ENCODE measurements at regions not wholly inside any gene's neighbourhood (a gene's known extent, or its start where the extent isn't known, plus 50 kb on each side); places are given as distances from the start of the nearest gene placed in this dataset.

GRCh38 chr7:132063800-132064199 lies 507.4 kb upstream of the PODXL start:
- ChIA-PET POLR2A (no interaction called here), CTCF (no interaction called here)
- H3K9me3 Mint-ChIP-seq, result peaks cover 6% of the 10 kb centered on the region
- no peaks in the 10 kb centered on the region for H3K27me3 Mint-ChIP-seq (ENCODE audit: low read depth)
- DNase-seq (ENCODE audit: low spot score) (no peak), ATAC-seq (no peak)
- H3K4me1 Mint-ChIP-seq, result peaks cover 11% of the 10 kb centered on the region; the same call in 1 of the 2 replicates
- no peak overlapping the region for H3K4me3 Mint-ChIP-seq
- H3K36me3 Mint-ChIP-seq, result no peaks in the 10 kb centered on the region
- no peak overlapping the region for H3K27ac Mint-ChIP-seq
- TF ChIP-seq ZNF232 (CRISPR knock-in tag; IDR thresholded peaks at IDR 0.05), result no peak

DNA sequence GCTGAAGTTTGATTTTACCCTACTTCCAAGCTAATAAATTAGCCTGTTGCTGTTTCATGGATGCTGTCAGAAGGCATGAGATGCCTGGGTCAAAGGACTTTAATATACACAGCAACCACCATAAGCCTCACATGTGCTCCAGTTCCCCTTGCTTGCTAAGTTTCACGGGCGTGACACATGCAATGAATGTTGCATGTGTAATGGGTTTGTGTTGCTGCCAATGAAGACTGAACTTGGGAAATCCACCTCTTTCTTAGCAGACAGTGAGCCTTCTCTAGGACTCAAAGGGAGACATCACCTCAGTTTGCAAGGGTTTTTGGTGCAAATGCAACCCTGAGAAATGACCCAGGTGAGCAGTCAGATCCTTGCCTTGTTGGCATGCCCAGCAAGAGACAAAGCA lies 505.5 kb upstream of the PODXL start:
- DNase-seq (ENCODE audit: low spot score), result no peak
- H3K27me3 Mint-ChIP-seq (ENCODE audit: low read depth), result no peaks in the 10 kb centered on the region
- CTCF ChIA-PET, result interaction anchor here (0.5 to 1.1 kb wide), 2 partner anchors 13 to 187 kb away, joined by 3 to 4 read pairs; no protein-coding TSS in a partner anchor

DNA sequence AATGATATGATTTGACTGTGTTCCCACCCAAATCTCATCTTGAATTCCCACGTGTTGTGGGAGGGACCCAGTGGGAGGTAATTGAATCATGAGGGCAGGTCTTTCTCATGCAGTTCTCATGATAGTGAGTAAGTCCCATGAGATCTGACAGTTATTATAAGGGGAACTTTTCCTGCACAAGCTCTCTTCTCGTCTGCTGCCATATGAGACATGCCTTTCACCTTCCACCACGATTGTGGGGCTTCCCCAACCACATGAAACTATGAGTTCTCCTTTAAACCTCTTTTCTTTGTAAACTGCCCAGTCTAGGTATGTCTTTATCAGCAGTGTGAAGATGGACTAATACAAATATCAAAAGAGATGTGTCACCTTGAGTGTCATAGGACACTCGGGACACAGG lies 502.7 kb upstream of the PODXL start:
- no peak for TF ChIP-seq NR2C2 (CRISPR knock-in tag; IDR thresholded peaks at IDR 0.05)
- no peak for TF ChIP-seq KAT7 (CRISPR knock-in tag; IDR thresholded peaks at IDR 0.05; ENCODE audit: borderline replicate concordance)
- no peak for TF ChIP-seq TP53 (CRISPR knock-in tag; IDR thresholded peaks at IDR 0.05)
- TF ChIP-seq NR1H2 (CRISPR knock-in tag; IDR thresholded peaks at IDR 0.05), result no peak
- no peak for TF ChIP-seq ZNF317 (CRISPR knock-in tag; IDR thresholded peaks at IDR 0.05; ENCODE audit: borderline replicate concordance, low read depth)
- TF ChIP-seq FOXJ3 (CRISPR knock-in tag; IDR thresholded peaks at IDR 0.05; ENCODE audit: borderline replicate concordance), result no peak
- TF ChIP-seq, protein P1, sequence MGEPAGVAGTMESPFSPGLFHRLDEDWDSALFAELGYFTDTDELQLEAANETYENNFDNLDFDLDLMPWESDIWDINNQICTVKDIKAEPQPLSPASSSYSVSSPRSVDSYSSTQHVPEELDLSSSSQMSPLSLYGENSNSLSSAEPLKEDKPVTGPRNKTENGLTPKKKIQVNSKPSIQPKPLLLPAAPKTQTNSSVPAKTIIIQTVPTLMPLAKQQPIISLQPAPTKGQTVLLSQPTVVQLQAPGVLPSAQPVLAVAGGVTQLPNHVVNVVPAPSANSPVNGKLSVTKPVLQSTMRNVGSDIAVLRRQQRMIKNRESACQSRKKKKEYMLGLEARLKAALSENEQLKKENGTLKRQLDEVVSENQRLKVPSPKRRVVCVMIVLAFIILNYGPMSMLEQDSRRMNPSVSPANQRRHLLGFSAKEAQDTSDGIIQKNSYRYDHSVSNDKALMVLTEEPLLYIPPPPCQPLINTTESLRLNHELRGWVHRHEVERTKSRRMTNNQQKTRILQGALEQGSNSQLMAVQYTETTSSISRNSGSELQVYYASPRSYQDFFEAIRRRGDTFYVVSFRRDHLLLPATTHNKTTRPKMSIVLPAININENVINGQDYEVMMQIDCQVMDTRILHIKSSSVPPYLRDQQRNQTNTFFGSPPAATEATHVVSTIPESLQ (CRISPR knock-in tag; IDR thresholded peaks at IDR 0.05), result no peak
- TF ChIP-seq CREM (CRISPR knock-in tag; IDR thresholded peaks at IDR 0.05), result no peak
- no peak for TF ChIP-seq GABPB1 (CRISPR knock-in tag; IDR thresholded peaks at IDR 0.05)
- TF ChIP-seq, protein P2, sequence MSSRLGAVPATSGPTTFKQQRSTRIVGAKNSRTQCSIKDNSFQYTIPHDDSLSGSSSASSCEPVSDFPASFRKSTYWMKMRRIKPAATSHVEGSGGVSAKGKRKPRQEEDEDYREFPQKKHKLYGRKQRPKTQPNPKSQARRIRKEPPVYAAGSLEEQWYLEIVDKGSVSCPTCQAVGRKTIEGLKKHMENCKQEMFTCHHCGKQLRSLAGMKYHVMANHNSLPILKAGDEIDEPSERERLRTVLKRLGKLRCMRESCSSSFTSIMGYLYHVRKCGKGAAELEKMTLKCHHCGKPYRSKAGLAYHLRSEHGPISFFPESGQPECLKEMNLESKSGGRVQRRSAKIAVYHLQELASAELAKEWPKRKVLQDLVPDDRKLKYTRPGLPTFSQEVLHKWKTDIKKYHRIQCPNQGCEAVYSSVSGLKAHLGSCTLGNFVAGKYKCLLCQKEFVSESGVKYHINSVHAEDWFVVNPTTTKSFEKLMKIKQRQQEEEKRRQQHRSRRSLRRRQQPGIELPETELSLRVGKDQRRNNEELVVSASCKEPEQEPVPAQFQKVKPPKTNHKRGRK (CRISPR knock-in tag; IDR thresholded peaks at IDR 0.05; ENCODE audit: borderline replicate concordance), result no peak
- TF ChIP-seq ETV6 (CRISPR knock-in tag; IDR thresholded peaks at IDR 0.05), result no peak
- TF ChIP-seq, protein P3, sequence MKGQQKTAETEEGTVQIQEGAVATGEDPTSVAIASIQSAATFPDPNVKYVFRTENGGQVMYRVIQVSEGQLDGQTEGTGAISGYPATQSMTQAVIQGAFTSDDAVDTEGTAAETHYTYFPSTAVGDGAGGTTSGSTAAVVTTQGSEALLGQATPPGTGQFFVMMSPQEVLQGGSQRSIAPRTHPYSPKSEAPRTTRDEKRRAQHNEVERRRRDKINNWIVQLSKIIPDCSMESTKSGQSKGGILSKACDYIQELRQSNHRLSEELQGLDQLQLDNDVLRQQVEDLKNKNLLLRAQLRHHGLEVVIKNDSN (CRISPR knock-in tag; IDR thresholded peaks at IDR 0.05), result no peak
- no peak for TF ChIP-seq ZNF121 (CRISPR knock-in tag; IDR thresholded peaks at IDR 0.05)
- TF ChIP-seq CREB1 (CRISPR knock-in tag; IDR thresholded peaks at IDR 0.05), result no peak
- TF ChIP-seq, protein P4, sequence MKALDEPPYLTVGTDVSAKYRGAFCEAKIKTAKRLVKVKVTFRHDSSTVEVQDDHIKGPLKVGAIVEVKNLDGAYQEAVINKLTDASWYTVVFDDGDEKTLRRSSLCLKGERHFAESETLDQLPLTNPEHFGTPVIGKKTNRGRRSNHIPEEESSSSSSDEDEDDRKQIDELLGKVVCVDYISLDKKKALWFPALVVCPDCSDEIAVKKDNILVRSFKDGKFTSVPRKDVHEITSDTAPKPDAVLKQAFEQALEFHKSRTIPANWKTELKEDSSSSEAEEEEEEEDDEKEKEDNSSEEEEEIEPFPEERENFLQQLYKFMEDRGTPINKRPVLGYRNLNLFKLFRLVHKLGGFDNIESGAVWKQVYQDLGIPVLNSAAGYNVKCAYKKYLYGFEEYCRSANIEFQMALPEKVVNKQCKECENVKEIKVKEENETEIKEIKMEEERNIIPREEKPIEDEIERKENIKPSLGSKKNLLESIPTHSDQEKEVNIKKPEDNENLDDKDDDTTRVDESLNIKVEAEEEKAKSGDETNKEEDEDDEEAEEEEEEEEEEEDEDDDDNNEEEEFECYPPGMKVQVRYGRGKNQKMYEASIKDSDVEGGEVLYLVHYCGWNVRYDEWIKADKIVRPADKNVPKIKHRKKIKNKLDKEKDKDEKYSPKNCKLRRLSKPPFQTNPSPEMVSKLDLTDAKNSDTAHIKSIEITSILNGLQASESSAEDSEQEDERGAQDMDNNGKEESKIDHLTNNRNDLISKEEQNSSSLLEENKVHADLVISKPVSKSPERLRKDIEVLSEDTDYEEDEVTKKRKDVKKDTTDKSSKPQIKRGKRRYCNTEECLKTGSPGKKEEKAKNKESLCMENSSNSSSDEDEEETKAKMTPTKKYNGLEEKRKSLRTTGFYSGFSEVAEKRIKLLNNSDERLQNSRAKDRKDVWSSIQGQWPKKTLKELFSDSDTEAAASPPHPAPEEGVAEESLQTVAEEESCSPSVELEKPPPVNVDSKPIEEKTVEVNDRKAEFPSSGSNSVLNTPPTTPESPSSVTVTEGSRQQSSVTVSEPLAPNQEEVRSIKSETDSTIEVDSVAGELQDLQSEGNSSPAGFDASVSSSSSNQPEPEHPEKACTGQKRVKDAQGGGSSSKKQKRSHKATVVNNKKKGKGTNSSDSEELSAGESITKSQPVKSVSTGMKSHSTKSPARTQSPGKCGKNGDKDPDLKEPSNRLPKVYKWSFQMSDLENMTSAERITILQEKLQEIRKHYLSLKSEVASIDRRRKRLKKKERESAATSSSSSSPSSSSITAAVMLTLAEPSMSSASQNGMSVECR (CRISPR knock-in tag; IDR thresholded peaks at IDR 0.05; ENCODE audit: borderline replicate concordance), result no peak
- no peak for TF ChIP-seq EMX1 (CRISPR knock-in tag; IDR thresholded peaks at IDR 0.05)
- Mint-ChIP-seq H3K36me3 (peaks cover 8% of the 10 kb centered on the region), H3K27me3 (ENCODE audit: low read depth) (no peaks in the 10 kb centered on the region), H3K27ac (no peak overlapping the region), H3K4me3 (no peak overlapping the region), H3K4me1 (no peaks in the 10 kb centered on the region), H3K9me3 (peaks cover 25% of the 10 kb centered on the region)
- DNase-seq (ENCODE audit: low spot score), result no peak
- ATAC-seq, result no peak
- CTCF ChIA-PET, result no interaction called here
- POLR2A ChIA-PET, result no interaction called here

More for the DNA sequence above, 505.5 kb upstream of the PODXL start:
- TF ChIP-seq IRF1 (CRISPR knock-in tag; IDR thresholded peaks at IDR 0.05), result no peak
- no peak for TF ChIP-seq NFE2L1 (CRISPR knock-in tag; IDR thresholded peaks at IDR 0.05)
- no peak for TF ChIP-seq ZNF396 (CRISPR knock-in tag; IDR thresholded peaks at IDR 0.05; ENCODE audit: borderline replicate concordance)
- no peak for TF ChIP-seq TEAD4 (CRISPR knock-in tag; IDR thresholded peaks at IDR 0.05)
- no peak for TF ChIP-seq ETV6 (CRISPR knock-in tag; IDR thresholded peaks at IDR 0.05)
- POLR2A ChIA-PET, result interaction anchor here (0.6 kb wide), 1 partner anchor 213 kb away, joined by 4 read pairs; no protein-coding TSS in a partner anchor
- H3K9me3 Mint-ChIP-seq, result peaks cover 20% of the 10 kb centered on the region
- H3K36me3 Mint-ChIP-seq, result peaks cover 8% of the 10 kb centered on the region
- H3K27ac Mint-ChIP-seq, result no peak overlapping the region
- H3K4me1 Mint-ChIP-seq, result peaks cover 11% of the 10 kb centered on the region; the same call in 1 of the 2 replicates
- no peak for ATAC-seq
- no peak overlapping the region for H3K4me3 Mint-ChIP-seq
